Tibial artery (tissue), 4 donors: ENCODE measurements at regions not wholly inside any gene's neighbourhood (a gene's known extent, or its start where the extent isn't known, plus 50 kb on each side); places are given as distances from the start of the nearest gene placed in this dataset.

ENCODE experiments used
- DNase-seq, 2 donors: peaks; one replicate each; pipeline ENCODE4 v3.0.0-alpha.2; 2019
- H3K27ac ChIP-seq, 2 donors: fragments of 200-600 bp; sonication (generic) in 1 of 2; 1 replicate in 1 of 2; 2 replicates in 1 of 2; pipeline ENCODE4 v1.5.1; 2018 to 2019; ENCODE audit warnings: mild to moderate bottlenecking in 1 of 2
- H3K27me3 ChIP-seq, 2 donors: fragments of 200-600 bp; sonication (generic) in 1 of 2; one replicate each; pipeline versions ENCODE4 v1.5.1 to v1.6.0; 2016 to 2019
- H3K36me3 ChIP-seq, 3 donors: fragments of 200-600 bp; sonication (generic) in 2 of 3; one replicate each; pipeline ENCODE4 v1.5.1; 2016 to 2019; ENCODE audit warnings: mild to moderate bottlenecking in 2 of 3
- H3K4me1 ChIP-seq, 4 donors: fragments of 200-600 bp; sonication (generic) in 2 of 4; 1 replicate in 3 of 4; 2 replicates in 1 of 4; pipeline ENCODE4 v1.5.1; 2016 to 2019
- H3K4me3 ChIP-seq, 2 donors: fragments of 200-600 bp; sonication (generic) in 1 of 2; 1 replicate in 1 of 2; 2 replicates in 1 of 2; pipeline ENCODE4 v1.5.1; 2018 to 2019; ENCODE audit warnings: mild to moderate bottlenecking in 2 of 2
- H3K9me3 ChIP-seq, 3 donors: fragments of 200-600 bp; sonication (generic) in 1 of 3; one replicate each; pipeline ENCODE4 v1.5.1; 2016 to 2019
- intact Hi-C: fragments of 100-400 bp; cut with DNase I; formaldehyde crosslinking; loops from one replicate; pipeline ENCODE4 v1.15.0; 2023; ENCODE audit warnings: low total_unique reads
- TF ChIP-seq, protein P1 (sequence below), 2 experiments: fragments of 200-600 bp in 1 of 2; fragments of 450-650 bp in 1 of 2; IDR thresholded peaks; one replicate each; pipeline ENCODE4 v1.5.1; 2017 to 2019; ENCODE audit warnings: antibody characterized with exemption in 2 of 2, mild to moderate bottlenecking in 1 of 2, moderate library complexity in 1 of 2

DNA sequence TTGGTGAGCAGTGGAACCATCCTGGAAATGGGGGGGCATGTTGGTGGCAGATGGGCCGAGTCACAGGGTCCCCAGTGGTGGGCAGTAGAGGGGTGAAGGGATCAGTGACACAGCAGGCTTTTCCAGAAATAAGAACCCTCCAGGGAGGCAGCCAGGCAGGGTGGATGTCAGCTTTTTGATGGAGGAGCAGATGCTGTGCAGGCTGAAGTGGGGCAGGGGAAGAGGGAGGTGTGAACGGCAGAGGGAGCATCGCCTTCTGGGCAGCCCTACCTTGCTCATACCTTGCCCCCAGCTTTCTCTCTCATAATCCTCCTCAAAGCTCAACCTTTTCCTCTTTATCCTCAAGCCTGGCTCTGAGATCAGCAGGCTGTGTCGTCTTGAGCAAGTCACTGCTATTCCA lies 131.8 kb upstream of the IPO9 start:
- no peaks in the 10 kb centered on the region for H3K9me3 ChIP-seq
- no peaks in the 10 kb centered on the region for H3K36me3 ChIP-seq
- H3K27me3 ChIP-seq: no peaks in the 10 kb centered on the region
- no peak for DNase-seq
- no peak overlapping the region for H3K4me3 ChIP-seq
- TF ChIP-seq, protein P1, sequence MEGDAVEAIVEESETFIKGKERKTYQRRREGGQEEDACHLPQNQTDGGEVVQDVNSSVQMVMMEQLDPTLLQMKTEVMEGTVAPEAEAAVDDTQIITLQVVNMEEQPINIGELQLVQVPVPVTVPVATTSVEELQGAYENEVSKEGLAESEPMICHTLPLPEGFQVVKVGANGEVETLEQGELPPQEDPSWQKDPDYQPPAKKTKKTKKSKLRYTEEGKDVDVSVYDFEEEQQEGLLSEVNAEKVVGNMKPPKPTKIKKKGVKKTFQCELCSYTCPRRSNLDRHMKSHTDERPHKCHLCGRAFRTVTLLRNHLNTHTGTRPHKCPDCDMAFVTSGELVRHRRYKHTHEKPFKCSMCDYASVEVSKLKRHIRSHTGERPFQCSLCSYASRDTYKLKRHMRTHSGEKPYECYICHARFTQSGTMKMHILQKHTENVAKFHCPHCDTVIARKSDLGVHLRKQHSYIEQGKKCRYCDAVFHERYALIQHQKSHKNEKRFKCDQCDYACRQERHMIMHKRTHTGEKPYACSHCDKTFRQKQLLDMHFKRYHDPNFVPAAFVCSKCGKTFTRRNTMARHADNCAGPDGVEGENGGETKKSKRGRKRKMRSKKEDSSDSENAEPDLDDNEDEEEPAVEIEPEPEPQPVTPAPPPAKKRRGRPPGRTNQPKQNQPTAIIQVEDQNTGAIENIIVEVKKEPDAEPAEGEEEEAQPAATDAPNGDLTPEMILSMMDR (IDR thresholded peaks at IDR 0.05): no peak
- no peak overlapping the region for H3K27ac ChIP-seq
- peaks cover 0 to 38% (median 22%) of the 10 kb centered on the region in 4 donors for H3K4me1 ChIP-seq
- intact Hi-C loops: no loop called here

DNA sequence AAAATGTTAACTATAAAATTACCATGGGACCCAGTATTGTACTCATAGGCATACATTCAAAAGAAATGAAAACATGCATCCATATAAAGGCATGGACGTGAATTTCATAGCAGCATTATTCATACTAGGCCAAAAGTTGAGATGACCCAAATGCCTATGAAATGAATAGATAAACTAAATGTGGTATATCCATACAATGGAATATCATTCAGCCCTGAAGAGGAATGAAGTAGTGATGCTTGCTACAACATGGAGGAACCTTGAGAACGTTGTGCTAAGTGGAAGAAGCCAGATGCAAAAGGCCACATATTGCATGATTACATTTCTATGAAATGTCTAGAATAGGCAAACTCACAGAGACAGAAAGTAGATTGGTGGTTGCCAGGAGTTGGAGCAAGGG lies 127.1 kb upstream of the IPO9 start:
- Histone ChIP-seq H3K9me3 (no peaks in the 10 kb centered on the region), H3K4me1 (peaks cover 0 to 19% (median 13%) of the 10 kb centered on the region in 4 donors), H3K4me3 (no peak overlapping the region), H3K27ac (no peak overlapping the region), H3K36me3 (no peaks in the 10 kb centered on the region), H3K27me3 (no peaks in the 10 kb centered on the region)
- intact Hi-C loops: no loop called here
- TF ChIP-seq, protein P1 (IDR thresholded peaks at IDR 0.05): no peak
- no peak for DNase-seq

DNA sequence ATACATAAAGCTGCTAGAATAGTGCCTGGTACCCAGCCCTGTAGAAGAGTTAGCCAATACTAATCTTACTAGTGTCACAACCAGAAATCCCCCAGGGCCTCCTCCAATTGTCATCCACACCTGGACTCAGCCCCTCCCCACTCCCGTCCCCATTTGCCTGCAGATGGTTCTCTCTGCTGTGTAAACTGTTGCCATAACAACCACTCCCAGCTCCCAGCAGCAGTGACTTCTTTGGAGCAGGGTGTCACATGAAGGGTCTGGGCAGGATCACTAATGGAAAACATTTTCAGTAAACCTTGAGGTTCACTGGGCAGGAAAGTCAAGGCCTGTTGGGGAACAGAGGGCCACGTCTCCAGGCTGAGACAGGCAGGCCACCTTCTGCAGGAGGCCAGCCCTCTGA lies 126.0 kb upstream of the IPO9 start:
- intact Hi-C loops: no loop called here
- DNase-seq: no peak
- TF ChIP-seq, protein P1 (IDR thresholded peaks at IDR 0.05): no peak
- Histone ChIP-seq H3K4me3 (no peak overlapping the region), H3K36me3 (no peaks in the 10 kb centered on the region), H3K9me3 (no peaks in the 10 kb centered on the region), H3K27me3 (no peaks in the 10 kb centered on the region), H3K27ac (peak overlapping the region in 1 of 2 donors; percentile 43), H3K4me1 (peaks cover 0 to 13% (median 10%) of the 10 kb centered on the region in 4 donors)

DNA sequence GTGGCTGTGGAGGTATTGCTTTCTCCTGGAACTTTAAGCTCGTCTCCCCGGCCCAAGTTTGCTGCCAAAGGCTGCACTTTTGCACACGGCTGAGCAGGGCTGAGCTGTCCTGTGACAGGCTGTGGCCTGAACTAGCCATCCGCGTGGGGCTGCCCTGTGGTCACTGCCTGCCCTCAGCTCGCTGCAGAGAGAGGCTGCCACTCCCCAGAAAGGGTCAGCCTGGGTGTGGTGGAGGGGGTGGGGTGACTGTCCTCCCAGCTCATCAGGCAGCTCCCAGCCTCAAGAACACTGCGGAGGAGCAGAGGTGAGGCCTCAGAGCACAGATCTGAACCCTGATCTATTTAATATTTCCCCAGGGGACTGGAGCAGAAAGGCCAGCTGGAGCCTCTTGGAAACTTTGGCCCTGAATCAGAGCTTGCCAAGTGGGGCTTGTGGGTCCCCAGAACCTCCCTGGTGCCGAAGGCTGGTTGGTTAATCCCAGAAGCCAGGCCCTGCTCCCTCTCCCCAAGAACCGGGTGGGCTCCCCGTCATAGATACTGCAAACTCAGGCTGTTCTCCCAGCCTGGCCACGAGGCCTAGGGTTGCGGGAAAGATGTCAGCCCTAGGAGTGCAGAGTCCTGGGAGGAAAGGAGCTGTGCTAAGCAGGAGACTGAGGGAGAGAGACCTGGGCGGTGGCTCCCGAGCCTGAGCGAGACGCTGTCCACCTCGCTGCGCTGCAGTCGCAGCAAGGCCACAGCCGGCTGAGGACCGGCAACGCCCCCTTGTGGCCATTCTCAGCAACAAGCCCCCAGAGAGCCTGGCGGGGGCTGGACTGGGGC lies 125.1 kb upstream of the IPO9 start:
- intact Hi-C loops: loop anchor here (2.0 kb wide), 1 partner anchor 173 kb away; no protein-coding TSS in a partner anchor
- no peaks in the 10 kb centered on the region for H3K9me3 ChIP-seq
- H3K36me3 ChIP-seq: no peaks in the 10 kb centered on the region
- DNase-seq: peak; percentile 73 to 88
- no peaks in the 10 kb centered on the region for H3K27me3 ChIP-seq
- no peak overlapping the region for H3K4me3 ChIP-seq
- peak overlapping the region; percentile 43 to 55 for H3K27ac ChIP-seq
- TF ChIP-seq, protein P1 (IDR thresholded peaks at IDR 0.05): peak; percentile 90 to 98
- peaks cover 0 to 19% (median 10%) of the 10 kb centered on the region in 4 donors for H3K4me1 ChIP-seq

DNA sequence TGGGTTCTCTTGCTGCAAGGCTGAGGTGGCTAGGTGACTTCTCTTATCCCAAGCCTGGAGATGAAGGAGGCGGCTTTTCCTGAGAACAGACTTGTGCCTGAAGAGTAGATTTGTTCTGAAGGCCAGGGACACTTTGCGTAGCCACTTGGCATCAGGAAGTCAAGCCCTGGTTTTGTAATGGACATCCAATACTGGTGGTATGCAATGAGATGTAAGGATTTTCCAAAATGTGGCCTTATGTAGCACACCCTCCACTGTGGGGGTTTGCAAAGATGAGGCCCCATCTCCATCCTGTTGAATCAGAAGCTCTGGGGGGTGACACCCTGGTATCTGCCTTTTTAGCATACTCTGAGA lies 124.5 kb upstream of the IPO9 start:
- H3K9me3 ChIP-seq: no peaks in the 10 kb centered on the region
- H3K4me1 ChIP-seq: peaks cover 0 to 22% (median 12%) of the 10 kb centered on the region in 4 donors
- H3K36me3 ChIP-seq: no peaks in the 10 kb centered on the region
- H3K27ac ChIP-seq: peak overlapping the region in 1 of 2 donors; percentile 43
- DNase-seq: no peak
- TF ChIP-seq, protein P1 (IDR thresholded peaks at IDR 0.05): no peak
- intact Hi-C loops: loop anchor here (2.0 kb wide), 1 partner anchor 174 kb away; no protein-coding TSS in a partner anchor
- H3K27me3 ChIP-seq: no peaks in the 10 kb centered on the region
- H3K4me3 ChIP-seq: no peak overlapping the region
